ENCODE measurements at regions not wholly inside any gene's neighbourhood (a gene's known extent, or its start where the extent isn't known, plus 50 kb on each side); places are given as distances from the start of the nearest gene placed in this dataset.

DNA sequence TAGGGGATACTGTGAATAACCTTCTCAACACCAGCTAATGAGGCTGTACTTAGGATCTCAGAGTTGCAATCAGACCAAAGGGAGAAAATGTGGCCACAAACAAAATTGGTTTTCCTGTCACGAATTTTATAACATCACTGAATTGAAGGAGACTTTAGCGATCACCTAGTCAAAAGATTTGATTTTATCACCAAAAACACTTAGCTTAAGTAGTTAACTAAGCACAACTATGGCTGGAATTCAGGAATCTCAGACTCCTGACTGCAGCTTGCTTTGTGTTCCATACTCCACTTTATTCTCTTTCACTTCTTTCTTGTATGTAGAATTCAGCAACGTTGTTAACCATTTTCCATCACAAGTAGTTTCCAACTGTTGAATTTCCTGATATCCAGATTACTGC is 152.0 kb downstream of the SLC16A9 start (continued):
- no peak for TF ChIP-seq FOSL2 (IDR thresholded peaks at IDR 0.05)
- no peak for TF ChIP-seq FOSL2 (CRISPR knock-in tag; IDR thresholded peaks at IDR 0.05)
- TF ChIP-seq CBX8 (IDR thresholded peaks at IDR 0.05) = no peak
- TF ChIP-seq HDAC2 (IDR thresholded peaks at IDR 0.05) = no peak
- no peak for TF ChIP-seq TFCP2L1 (CRISPR knock-in tag; IDR thresholded peaks at IDR 0.05)
- TF ChIP-seq FOXS1 (CRISPR knock-in tag; IDR thresholded peaks at IDR 0.05) = no peak
- TF ChIP-seq HOXB13 (CRISPR knock-in tag; IDR thresholded peaks at IDR 0.05; ENCODE audit: low read depth) = no peak

DNA sequence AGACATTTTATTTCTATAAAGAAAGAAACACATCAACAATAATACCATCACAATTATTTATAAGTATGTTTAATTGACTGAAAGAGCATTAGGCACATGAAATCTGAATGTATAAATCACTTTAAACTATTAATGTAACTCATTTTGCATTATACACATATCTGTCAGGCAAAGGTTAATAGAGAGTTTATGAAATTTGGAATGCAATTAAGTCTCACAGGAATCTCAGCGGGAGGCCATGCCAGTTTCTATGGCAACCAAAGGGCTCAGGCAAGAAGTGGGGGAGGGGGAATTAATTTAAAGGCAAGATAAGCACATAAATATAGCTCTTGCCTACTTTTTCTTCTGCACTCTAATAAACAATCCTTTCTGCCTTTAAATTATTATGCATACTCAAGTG is 152.6 kb downstream of the SLC16A9 start:
- DNase-seq (ENCODE audit: low read depth in 1 of 2, low spot score in 1 of 2) (no peak), FAIRE-seq (no peak), ATAC-seq (no peak)
- Histone ChIP-seq H3K4me3 (no peak overlapping the region), H3K4me2 (no peak overlapping the region), H3K4me1 (no peaks in the 10 kb centered on the region), H3K9me3 (no peaks in the 10 kb centered on the region), H3K27ac (no peak overlapping the region)
- WGBS (ENCODE audit: missing lambda C conversion rate) = 8% methylated on average over 1 of the region's 1 CpG
- ChIA-PET CTCF (no interaction called here), POLR2A (no interaction called here)
- TF ChIP-seq, protein P1, sequence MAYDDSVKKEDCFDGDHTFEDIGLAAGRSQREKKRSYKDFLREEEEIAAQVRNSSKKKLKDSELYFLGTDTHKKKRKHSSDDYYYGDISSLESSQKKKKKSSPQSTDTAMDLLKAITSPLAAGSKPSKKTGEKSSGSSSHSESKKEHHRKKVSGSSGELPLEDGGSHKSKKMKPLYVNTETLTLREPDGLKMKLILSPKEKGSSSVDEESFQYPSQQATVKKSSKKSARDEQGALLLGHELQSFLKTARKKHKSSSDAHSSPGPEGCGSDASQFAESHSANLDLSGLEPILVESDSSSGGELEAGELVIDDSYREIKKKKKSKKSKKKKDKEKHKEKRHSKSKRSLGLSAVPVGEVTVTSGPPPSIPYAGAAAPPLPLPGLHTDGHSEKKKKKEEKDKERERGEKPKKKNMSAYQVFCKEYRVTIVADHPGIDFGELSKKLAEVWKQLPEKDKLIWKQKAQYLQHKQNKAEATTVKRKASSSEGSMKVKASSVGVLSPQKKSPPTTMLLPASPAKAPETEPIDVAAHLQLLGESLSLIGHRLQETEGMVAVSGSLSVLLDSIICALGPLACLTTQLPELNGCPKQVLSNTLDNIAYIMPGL (CRISPR knock-in tag; IDR thresholded peaks at IDR 0.05; ENCODE audit: borderline replicate concordance) = no peak
- TF ChIP-seq SREBF2 (IDR thresholded peaks at IDR 0.05) (no peak), FOXS1 (CRISPR knock-in tag; IDR thresholded peaks at IDR 0.05) (no peak), MYC (IDR thresholded peaks at IDR 0.05; ENCODE audit: borderline replicate concordance, low read length) (no peak), EP300 (IDR thresholded peaks at IDR 0.05) (no peak), ESRRA (IDR thresholded peaks at IDR 0.05; ENCODE audit: borderline replicate concordance, low read length) (no peak), KDM1A (IDR thresholded peaks at IDR 0.05; ENCODE audit: low read depth) (no peak), FOSB (CRISPR knock-in tag; IDR thresholded peaks at IDR 0.05) (no peak), KDM5A (IDR thresholded peaks at IDR 0.05) (no peak), CEBPB (IDR thresholded peaks at IDR 0.05) (no peak), NFE2L2 (conservative IDR thresholded peaks at IDR 0.05; ENCODE audit: low read length) (no peak), MAZ (IDR thresholded peaks at IDR 0.05; ENCODE audit: borderline replicate concordance, low read depth, low read length) (no peak), HOXB13 (CRISPR knock-in tag; IDR thresholded peaks at IDR 0.05; ENCODE audit: low read depth) (no peak)
- TF ChIP-seq, protein P2, sequence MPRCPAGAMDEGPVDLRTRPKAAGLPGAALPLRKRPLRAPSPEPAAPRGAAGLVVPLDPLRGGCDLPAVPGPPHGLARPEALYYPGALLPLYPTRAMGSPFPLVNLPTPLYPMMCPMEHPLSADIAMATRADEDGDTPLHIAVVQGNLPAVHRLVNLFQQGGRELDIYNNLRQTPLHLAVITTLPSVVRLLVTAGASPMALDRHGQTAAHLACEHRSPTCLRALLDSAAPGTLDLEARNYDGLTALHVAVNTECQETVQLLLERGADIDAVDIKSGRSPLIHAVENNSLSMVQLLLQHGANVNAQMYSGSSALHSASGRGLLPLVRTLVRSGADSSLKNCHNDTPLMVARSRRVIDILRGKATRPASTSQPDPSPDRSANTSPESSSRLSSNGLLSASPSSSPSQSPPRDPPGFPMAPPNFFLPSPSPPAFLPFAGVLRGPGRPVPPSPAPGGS (IDR thresholded peaks at IDR 0.05) = no peak
- TF ChIP-seq, protein P3, sequence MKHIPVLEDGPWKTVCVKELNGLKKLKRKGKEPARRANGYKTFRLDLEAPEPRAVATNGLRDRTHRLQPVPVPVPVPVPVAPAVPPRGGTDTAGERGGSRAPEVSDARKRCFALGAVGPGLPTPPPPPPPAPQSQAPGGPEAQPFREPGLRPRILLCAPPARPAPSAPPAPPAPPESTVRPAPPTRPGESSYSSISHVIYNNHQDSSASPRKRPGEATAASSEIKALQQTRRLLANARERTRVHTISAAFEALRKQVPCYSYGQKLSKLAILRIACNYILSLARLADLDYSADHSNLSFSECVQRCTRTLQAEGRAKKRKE (CRISPR knock-in tag; IDR thresholded peaks at IDR 0.05; ENCODE audit: low read depth) = no peak

DNA sequence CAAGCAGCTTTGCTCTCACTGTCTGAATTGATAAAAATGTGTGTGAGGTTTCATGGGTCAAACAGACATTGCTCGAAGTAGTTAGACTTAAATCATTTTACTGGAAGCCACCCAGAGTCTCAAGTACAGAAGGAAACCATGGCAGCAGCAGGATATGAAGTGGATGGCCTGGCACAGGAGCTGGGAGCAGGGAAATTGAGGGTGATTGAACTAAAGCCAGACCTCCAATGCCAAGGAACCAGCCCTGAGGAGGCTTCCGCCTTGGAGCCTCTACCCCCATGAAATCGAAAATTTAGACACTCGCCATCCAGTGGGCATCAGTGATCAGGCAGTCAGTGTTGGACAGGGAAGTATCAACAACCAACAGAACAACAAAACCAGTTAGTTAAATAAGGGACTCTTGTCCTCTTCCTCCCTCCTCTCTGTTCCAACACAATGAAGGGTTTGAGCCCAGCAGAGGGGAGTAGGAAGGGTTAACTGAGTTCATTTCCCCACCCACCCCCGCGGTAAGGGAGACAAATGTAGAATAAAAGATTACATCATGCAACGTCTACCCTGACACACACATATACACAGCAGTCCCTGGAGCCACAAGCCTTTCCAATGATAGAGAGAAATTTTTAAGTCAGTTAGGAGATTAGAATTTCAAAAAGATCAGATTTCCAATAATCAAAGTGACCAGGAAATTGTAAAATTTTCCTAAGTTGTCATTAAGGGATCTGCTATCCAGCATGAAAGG is 156.3 kb downstream of the SLC16A9 start:
- 17% methylated on average over 7 of the region's 7 CpGs for WGBS (ENCODE audit: missing lambda C conversion rate)
- H3K4me3 ChIP-seq = no peak overlapping the region
- no peak for DNase-seq (ENCODE audit: low read depth in 1 of 2, low spot score in 1 of 2)
- CTCF ChIA-PET = no interaction called here
- no peak for ATAC-seq
- no peak overlapping the region for H3K27ac ChIP-seq
- H3K9me3 ChIP-seq = no peaks in the 10 kb centered on the region
- no peak for TF ChIP-seq EHMT2 (IDR thresholded peaks at IDR 0.05; ENCODE audit: low read depth)
- no peak for TF ChIP-seq JUN (IDR thresholded peaks at IDR 0.05)
- no peaks in the 10 kb centered on the region for H3K4me1 ChIP-seq
- no peak for FAIRE-seq
- POLR2A ChIA-PET = no interaction called here
- no peak overlapping the region for H3K4me2 ChIP-seq
